ENCODE measurements at regions not wholly inside any gene's neighbourhood (a gene's known extent, or its start where the extent isn't known, plus 50 kb on each side); places are given as distances from the start of the nearest gene placed in this dataset.
A peak's percentile ranks its signal among the peaks of the same experiment; 100 is the strongest.
"Not testable (repeated sequence)": the region's sequence is repeated elsewhere in the genome, so short reads cannot be mapped to it uniquely, and the experiment has no call there.

GRCh38 chr5:167414611-167415010 lies 876.8 kb upstream of the WWC1 start:
- no peak for DNase-seq

- DNase-seq, result no peak
Observed at GRCh38 chr5:167415779-167416746, 875.4 kb upstream of the WWC1 start.

GRCh38 chr5:167417662-167418061 lies 873.8 kb upstream of the WWC1 start:
- no peak for DNase-seq

GRCh38 chr5:167425161-167425560 lies 866.3 kb upstream of the WWC1 start:
- no peak for DNase-seq

- no peak for DNase-seq
Observed at GRCh38 chr5:167426501-167426900, 864.9 kb upstream of the WWC1 start.

- DNase-seq, result not testable (repeated sequence)
Observed at GRCh38 chr5:167427641-167428040, 863.8 kb upstream of the WWC1 start.

- no peak for DNase-seq
Observed at GRCh38 chr5:167440846-167441245, 850.6 kb upstream of the WWC1 start.

- DNase-seq, result no peak
Observed at GRCh38 chr5:167442922-167443321, 848.5 kb upstream of the WWC1 start.

- DNase-seq, result no peak
Observed at GRCh38 chr5:167447466-167448375, 843.7 kb upstream of the WWC1 start.

- no peak for DNase-seq
Observed at GRCh38 chr5:167448376-167448775, 843.1 kb upstream of the WWC1 start.

GRCh38 chr5:167451076-167451475 lies 840.4 kb upstream of the WWC1 start:
- DNase-seq, result no peak

- no peak for DNase-seq
Observed at GRCh38 chr5:167452136-167452535, 839.3 kb upstream of the WWC1 start.

- DNase-seq, result no peak
Observed at GRCh38 chr5:167453246-167454030, 838.0 kb upstream of the WWC1 start.

GRCh38 chr5:167458412-167458811 lies 833.0 kb upstream of the WWC1 start:
- no peak for DNase-seq

- DNase-seq, result no peak
Observed at GRCh38 chr5:167460449-167461020, 830.9 kb upstream of the WWC1 start.

- no peak for DNase-seq
Observed at GRCh38 chr5:167463939-167464338, 827.5 kb upstream of the WWC1 start.

GRCh38 chr5:167466992-167467391 lies 824.5 kb upstream of the WWC1 start:
- no peak for DNase-seq

GRCh38 chr5:167472566-167473108 lies 818.8 kb upstream of the WWC1 start:
- DNase-seq, result peak; percentile 13

GRCh38 chr5:167478188-167478587 lies 813.3 kb upstream of the WWC1 start:
- DNase-seq, result no peak

GRCh38 chr5:167479779-167480178 lies 811.7 kb upstream of the WWC1 start:
- no peak for DNase-seq

GRCh38 chr5:167481345-167481744 lies 810.1 kb upstream of the WWC1 start:
- DNase-seq, result no peak

- no peak for DNase-seq
Observed at GRCh38 chr5:167482555-167482954, 808.9 kb upstream of the WWC1 start.
